ENCODE measurements at regions not wholly inside any gene's neighbourhood (a gene's known extent, or its start where the extent isn't known, plus 50 kb on each side); places are given as distances from the start of the nearest gene placed in this dataset.

- Histone ChIP-seq H3K27me3 (replicated peaks in 1 of 2; ENCODE audit: control insufficient read depth in 2 of 2, insufficient read depth in 2 of 2, low read length in 1 of 2) (no peaks in the 10 kb centered on the region; a peak in 2 of 4 replicates), H3K4me3 (no peak overlapping the region), H3K9ac (ENCODE audit: control insufficient read depth, insufficient read depth, low read length) (no peak overlapping the region), H3K9me3 (replicated peaks; ENCODE audit: control insufficient read depth, insufficient read depth, low read length) (no peaks in the 10 kb centered on the region), H3K27ac (ENCODE audit: control insufficient read depth, insufficient read depth) (no peak overlapping the region), H3K4me2 (ENCODE audit: control insufficient read depth, insufficient read depth) (no peak overlapping the region), H2AFZ (ENCODE audit: control insufficient read depth, low read depth, low read length) (no peak overlapping the region), H3K4me1 (ENCODE audit: control insufficient read depth, insufficient read depth, low read length) (no peaks in the 10 kb centered on the region), H4K20me1 (ENCODE audit: control insufficient read depth, insufficient read depth) (no peaks in the 10 kb centered on the region; the same call in 1 of the 2 replicates), H3K79me2 (ENCODE audit: control insufficient read depth, insufficient read depth, low read length) (no peaks in the 10 kb centered on the region), H3K36me3 (ENCODE audit: control insufficient read depth in 2 of 2, insufficient read depth in 2 of 2, low read length in 1 of 2) (no peaks in the 10 kb centered on the region)
- intact Hi-C loops (cut with micrococcal nuclease; ENCODE audit: unreplicated experiment): no loop called here
- in situ Hi-C loops (cut with MboI): no loop called here
- no TSS peak for BruUV-seq (replicated peaks)
- SMC1A ChIA-PET (ENCODE audit: uncharacterized antibody, unreplicated experiment): no interaction called here
- 0% methylated on average over 1 of the region's 1 CpG for WGBS (ENCODE audit: insufficient coverage, insufficient replicate concordance, low lambda C conversion rate, missing lambda C conversion rate)
- TF ChIP-seq ZNF384 (IDR thresholded peaks at IDR 0.05; ENCODE audit: borderline replicate concordance, low read depth, low read length) (no peak), WRNIP1 (IDR thresholded peaks at IDR 0.05; ENCODE audit: borderline replicate concordance, low read depth, low read length) (no peak), PAX8 (IDR thresholded peaks at IDR 0.05) (no peak), FOXM1 (IDR thresholded peaks at IDR 0.05; ENCODE audit: low read depth, low read length) (no peak), TCF12 (IDR thresholded peaks at IDR 0.05; ENCODE audit: low read depth, low read length) (no peak), CHD1 (IDR thresholded peaks at IDR 0.05; ENCODE audit: low read depth, low read length) (no peak), CBX5 (IDR thresholded peaks at IDR 0.05; ENCODE audit: low read depth) (no peak), RUNX3 (IDR thresholded peaks at IDR 0.05; ENCODE audit: low read length) (no peak)
- TF ChIP-seq, protein P1, sequence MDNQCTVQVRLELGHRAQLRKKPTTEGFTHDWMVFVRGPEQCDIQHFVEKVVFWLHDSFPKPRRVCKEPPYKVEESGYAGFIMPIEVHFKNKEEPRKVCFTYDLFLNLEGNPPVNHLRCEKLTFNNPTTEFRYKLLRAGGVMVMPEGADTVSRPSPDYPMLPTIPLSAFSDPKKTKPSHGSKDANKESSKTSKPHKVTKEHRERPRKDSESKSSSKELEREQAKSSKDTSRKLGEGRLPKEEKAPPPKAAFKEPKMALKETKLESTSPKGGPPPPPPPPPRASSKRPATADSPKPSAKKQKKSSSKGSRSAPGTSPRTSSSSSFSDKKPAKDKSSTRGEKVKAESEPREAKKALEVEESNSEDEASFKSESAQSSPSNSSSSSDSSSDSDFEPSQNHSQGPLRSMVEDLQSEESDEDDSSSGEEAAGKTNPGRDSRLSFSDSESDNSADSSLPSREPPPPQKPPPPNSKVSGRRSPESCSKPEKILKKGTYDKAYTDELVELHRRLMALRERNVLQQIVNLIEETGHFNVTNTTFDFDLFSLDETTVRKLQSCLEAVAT (IDR thresholded peaks at IDR 0.05): no peak
- TF ChIP-seq, protein P2, sequence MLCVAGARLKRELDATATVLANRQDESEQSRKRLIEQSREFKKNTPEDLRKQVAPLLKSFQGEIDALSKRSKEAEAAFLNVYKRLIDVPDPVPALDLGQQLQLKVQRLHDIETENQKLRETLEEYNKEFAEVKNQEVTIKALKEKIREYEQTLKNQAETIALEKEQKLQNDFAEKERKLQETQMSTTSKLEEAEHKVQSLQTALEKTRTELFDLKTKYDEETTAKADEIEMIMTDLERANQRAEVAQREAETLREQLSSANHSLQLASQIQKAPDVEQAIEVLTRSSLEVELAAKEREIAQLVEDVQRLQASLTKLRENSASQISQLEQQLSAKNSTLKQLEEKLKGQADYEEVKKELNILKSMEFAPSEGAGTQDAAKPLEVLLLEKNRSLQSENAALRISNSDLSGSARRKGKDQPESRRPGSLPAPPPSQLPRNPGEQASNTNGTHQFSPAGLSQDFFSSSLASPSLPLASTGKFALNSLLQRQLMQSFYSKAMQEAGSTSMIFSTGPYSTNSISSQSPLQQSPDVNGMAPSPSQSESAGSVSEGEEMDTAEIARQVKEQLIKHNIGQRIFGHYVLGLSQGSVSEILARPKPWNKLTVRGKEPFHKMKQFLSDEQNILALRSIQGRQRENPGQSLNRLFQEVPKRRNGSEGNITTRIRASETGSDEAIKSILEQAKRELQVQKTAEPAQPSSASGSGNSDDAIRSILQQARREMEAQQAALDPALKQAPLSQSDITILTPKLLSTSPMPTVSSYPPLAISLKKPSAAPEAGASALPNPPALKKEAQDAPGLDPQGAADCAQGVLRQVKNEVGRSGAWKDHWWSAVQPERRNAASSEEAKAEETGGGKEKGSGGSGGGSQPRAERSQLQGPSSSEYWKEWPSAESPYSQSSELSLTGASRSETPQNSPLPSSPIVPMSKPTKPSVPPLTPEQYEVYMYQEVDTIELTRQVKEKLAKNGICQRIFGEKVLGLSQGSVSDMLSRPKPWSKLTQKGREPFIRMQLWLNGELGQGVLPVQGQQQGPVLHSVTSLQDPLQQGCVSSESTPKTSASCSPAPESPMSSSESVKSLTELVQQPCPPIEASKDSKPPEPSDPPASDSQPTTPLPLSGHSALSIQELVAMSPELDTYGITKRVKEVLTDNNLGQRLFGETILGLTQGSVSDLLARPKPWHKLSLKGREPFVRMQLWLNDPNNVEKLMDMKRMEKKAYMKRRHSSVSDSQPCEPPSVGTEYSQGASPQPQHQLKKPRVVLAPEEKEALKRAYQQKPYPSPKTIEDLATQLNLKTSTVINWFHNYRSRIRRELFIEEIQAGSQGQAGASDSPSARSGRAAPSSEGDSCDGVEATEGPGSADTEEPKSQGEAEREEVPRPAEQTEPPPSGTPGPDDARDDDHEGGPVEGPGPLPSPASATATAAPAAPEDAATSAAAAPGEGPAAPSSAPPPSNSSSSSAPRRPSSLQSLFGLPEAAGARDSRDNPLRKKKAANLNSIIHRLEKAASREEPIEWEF (IDR thresholded peaks at IDR 0.05; ENCODE audit: insufficient replicate concordance, low read depth, low read length): no peak
- TF ChIP-seq, protein P3, sequence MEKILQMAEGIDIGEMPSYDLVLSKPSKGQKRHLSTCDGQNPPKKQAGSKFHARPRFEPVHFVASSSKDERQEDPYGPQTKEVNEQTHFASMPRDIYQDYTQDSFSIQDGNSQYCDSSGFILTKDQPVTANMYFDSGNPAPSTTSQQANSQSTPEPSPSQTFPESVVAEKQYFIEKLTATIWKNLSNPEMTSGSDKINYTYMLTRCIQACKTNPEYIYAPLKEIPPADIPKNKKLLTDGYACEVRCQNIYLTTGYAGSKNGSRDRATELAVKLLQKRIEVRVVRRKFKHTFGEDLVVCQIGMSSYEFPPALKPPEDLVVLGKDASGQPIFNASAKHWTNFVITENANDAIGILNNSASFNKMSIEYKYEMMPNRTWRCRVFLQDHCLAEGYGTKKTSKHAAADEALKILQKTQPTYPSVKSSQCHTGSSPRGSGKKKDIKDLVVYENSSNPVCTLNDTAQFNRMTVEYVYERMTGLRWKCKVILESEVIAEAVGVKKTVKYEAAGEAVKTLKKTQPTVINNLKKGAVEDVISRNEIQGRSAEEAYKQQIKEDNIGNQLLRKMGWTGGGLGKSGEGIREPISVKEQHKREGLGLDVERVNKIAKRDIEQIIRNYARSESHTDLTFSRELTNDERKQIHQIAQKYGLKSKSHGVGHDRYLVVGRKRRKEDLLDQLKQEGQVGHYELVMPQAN (conservative IDR thresholded peaks at IDR 0.05): no peak
- FAIRE-seq (no peak), ATAC-seq (no peak), DNase-seq (ENCODE audit: low read depth, low spot score) (no peak)
- POLR2A ChIA-PET: no interaction called here
- RAD21 ChIA-PET (ENCODE audit: unreplicated experiment): no interaction called here
- CTCF ChIA-PET: no interaction called here
Observed at GRCh38 chr3:55286693-55287092, 200.4 kb downstream of the WNT5A start.

Measured in GM12878 (cell line).